ENCODE measurements at regions not wholly inside any gene's neighbourhood (a gene's known extent, or its start where the extent isn't known, plus 50 kb on each side); places are given as distances from the start of the nearest gene placed in this dataset.
A peak's percentile ranks its signal among the peaks of the same experiment; 100 is the strongest.

GRCh38 chr3:42012935-42013690, 51.2 kb upstream of the ULK4 start:
- peak; percentile 64 to 74 for DNase-seq (ENCODE audit: low read depth in 2 of 2)

GRCh38 chr3:42012383-42012934, 50.6 kb upstream of the ULK4 start:
- no peak for DNase-seq (ENCODE audit: low read depth in 2 of 2)
